ENCODE measurements at regions not wholly inside any gene's neighbourhood (a gene's known extent, or its start where the extent isn't known, plus 50 kb on each side); places are given as distances from the start of the nearest gene placed in this dataset.

DNA sequence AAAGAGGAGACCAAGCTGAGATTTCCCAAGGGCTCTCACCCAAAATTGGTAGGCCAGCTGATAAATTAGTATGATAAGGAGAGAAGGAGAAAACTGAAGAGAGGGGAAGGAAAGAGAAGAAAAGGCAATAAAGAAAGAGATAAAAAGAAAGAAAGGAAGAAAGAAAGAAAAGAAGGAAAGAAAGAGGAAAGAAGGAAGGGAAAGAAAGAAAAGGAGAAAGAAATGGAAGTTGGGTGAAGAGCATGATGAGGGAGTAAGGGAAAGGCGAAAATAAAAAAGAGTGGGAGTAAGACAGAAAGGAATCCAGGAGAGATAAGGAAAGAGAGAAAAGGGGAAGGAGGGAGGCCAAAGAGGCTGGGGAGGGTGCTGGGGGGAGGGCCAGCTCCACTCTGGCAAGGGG is 95.4 kb downstream of the MRM1 start:
- no peak for DNase-seq

DNA sequence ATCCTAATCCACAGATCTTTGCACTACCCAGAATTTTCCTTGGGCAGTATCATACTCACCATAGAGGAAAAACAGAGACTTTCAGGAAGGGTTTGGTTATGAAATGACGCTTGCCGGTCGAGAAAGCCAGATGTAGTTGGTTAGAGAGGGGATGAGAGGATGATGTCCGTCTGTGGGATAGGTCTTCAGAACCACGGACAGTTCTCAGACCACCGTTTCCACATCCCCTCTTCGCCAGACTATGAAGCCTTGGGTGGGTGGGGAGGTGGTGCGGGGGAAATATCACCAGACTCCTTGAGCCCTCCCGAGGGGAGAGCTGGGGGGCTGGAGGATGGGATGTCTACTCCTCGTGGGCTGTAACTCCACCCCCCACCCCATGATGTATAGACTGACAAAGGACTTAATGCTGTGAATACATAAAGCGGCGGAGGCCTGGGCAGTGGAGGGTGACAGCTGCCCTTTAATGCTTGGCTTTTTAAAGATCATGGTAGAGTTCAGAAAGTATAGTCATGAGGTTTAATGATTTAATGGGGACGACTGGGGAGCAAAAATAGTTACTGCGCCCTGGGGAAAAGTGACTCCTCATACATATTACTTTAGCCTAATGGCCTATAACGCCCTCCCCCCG is 96.6 kb downstream of the MRM1 start:
- DNase-seq = no peak

DNA sequence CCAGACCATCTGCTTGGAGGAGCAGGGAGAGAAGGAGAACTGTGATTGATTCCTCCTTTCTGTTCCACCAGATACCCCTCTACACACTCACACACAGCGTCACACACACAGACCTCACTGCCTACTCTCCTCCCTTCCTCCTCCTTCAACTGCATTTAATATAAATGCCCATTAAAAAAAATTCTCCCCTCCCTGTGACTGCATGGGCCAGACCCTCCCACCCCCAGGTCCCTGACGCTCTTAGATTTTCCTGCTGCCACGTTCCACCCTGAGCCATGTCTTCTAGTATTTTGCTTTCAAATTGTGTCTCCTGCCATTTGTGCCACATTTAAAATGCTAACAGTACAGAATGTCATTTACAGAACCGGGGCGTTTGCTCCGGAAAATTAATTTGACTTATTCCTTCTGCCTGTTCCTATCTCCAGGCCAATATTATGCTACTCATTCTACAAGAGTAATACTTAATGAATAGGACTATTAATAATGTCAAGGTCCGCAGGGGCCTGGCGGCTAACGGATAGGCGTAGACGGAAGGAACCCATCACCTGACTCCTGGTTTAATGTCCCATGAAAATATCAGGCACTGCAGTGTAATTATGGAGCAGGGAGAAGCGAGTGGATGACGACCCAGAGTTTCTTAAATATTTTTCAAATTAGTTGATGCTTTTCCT is 100.2 kb downstream of the MRM1 start:
- DNase-seq = no peak

DNA sequence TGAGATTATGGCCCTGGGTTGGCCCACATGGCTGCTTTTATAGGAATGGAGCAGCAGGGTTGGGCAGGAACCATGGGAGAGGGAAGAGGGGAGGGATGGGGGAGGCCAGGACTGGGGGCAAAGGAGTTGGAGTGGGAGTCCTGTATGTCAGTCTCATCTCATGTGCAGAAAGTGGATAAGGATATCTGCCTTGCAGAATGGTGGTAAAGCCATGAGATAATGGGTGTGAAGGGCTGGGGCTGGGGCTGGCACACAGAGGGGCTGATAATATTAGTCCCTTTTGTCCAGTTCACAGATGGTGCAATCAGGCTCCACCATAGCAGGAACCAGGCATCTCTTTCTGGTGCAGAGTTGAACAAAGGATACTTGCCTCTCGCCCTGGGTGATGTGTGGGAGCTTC is 101.3 kb downstream of the MRM1 start:
- no peak for DNase-seq

DNA sequence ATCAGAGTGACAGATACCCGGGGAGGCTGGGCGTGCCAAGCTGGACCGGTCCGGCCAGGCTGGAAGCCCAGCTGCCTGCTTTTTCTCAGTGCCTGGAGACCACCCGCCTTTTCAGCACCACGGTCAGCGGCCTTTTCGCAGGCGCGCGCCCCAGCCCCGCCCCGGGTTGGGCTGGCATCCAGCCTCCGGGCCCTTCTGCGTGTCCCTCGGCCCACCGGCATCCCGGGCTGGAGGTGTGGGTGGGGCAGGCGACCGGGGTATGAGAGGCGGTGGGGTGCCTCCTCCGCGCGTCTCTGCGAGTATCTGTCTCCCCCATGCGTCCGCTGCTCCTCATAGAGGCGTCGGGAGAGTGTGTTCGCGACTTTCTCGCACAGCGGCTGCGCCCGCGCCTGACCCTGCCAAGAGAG is 102.5 kb downstream of the MRM1 start:
- DNase-seq = peak; percentile 38

DNA sequence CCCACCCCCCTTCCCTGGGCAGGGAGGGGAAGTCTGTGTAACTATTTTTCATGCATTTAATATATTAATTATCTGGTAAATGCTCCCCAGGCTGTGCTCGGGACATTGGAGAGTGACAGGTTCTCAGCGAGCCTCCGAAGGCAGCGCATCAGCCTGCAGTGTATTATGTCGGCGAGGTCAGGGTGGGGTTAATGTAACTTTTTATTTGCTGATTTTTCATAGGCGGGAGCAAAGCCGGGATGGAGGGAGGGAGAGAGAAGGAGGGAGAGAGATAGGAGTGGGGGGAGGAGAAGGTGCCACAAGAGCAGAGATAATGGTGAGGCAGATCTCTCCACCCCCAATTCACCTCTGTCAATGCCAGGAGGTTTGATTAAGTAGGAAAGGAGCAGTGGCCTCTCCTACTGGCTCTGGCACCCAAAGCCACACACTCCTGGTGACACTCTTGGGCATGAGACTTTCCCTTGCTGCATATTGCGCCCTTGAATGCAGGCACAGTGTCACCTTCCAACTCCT is 104.0 kb downstream of the MRM1 start:
- DNase-seq = no peak

DNA sequence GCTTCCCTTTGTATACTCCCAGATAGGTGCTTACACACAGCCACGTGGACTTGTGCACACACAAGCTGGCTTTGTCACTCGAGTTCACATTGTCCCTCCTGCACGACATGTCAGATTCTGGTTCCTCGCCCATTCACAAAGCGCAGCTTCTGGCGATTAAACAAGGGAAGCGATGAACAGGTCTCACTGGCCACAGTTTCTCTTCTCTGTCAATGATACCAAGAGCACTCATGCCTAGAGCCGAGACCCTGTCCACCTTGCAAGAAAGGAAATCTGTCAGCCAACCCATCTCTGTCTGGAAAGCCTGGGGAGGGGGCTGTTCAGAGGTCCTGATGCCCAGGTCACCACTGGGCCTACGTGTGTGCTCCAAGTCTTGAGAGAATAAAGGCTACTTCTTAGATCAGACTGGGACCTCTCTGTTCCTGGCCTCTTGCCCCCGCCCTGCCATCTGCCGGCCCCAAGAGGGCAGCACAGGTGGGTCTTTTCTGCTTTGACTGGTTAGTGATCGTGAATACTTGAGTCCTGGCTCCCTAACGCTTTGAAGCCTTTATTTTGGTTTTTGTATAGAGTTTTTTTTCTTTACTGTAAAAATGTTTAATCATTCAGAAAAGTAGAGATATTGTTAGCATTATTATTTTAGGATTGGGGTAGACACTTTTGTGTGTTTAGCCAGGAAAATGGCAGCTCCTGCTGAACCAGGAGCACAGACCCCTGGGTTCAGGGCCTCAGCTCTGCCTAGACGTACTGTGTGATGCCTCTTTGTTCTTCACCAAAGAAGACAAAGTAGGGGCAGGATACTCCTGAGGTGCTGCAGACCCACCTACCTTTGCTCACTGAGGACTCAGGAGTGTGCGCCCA is 104.7 kb downstream of the MRM1 start:
- DNase-seq = peak; percentile 14

DNA sequence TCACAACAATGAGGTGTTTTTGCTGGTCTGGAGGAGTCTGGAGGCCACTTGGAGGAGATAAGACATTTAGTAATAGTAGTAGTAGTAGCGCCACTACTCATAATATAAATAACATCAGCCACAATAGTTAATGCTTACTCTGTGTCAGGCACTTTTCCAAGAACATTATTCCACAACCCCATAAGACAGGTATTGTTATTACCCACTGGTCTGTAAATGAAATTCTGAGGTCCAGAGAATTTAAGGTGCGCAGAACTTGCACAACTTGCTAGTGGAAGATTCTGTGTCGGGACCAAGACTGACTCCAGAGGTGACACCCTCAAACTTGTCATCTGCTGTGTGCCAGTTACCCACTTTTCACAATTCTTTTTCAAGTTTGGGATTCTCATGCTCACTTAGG is 106.5 kb downstream of the MRM1 start:
- DNase-seq = no peak

DNA sequence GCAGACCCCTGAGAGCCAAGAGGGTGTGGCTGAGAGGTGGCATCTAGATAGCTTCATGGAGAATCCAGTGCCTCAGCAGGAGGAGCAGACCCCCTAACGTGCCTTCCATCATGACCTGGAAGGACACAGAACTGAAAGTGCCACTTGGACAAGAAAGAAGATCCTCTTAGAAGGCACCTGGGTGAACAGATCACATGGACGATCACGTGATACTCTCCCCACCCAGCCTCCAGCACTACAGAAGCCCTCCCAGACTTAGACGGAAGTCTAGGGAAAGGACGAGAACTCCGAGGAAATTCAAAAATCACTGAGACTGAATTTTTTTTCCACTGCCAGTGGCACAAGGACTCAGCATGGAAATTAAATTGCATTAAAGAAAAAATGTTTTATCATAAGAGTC is 113.4 kb downstream of the MRM1 start:
- no peak for DNase-seq

DNA sequence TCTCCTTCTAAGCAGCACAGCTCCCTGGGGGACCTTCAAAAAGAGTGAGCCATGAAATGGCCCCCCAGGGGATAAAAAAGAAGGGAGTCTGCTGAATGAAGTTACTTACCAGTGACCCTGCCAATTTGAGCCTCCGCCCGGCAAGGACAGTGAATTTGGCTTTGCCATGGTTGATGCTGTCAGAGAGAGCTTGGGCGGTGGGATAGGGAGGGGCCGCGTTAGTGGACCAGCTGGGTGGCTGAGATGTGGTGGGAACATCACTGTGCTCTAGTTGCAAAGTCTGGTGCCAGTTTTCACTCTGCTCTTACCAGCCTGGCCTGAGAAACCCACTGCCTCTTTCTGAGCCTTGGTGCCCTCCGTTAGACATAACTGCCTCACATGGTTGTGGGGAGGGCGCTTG is 114.6 kb downstream of the MRM1 start:
- DNase-seq = no peak

DNA sequence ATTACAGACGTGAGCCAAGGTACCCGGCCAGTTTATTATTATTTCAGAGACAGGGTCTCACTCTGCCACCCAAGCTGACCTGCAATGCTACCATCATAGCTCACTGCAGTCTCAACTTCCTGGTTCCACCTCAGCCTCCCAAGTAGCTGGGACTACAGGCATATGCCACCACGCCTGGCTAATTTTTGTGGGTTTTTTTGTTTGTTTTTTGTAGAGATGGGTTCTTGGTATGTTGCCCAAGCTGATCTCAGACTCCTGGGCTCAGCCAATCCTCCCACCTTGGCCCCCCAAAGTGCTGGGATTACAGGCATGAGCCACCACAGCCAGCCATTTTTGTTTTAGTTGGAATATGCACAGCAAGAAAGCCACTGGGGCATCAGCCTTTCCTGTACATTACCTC is 115.7 kb downstream of the MRM1 start:
- no peak for DNase-seq

DNA sequence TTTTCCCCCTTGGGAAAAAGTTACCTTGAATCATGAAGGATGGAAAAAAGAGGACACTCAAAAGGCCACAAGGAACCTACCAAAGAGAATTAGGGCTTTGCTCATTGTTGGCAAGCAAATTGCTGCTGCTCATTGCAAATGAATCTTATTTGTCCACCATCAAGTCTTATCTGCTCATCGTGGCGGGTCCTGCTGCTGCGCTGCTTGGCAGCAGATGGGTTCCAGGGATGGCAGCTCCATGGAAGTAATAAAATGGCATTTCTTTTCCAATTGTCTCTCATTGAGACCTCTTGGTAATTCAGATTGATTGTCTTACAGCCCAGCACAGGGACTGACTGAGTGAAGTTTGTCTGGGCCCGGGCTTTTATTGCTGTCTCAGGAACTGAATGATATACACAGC is 118.7 kb downstream of the MRM1 start:
- DNase-seq = no peak

DNA sequence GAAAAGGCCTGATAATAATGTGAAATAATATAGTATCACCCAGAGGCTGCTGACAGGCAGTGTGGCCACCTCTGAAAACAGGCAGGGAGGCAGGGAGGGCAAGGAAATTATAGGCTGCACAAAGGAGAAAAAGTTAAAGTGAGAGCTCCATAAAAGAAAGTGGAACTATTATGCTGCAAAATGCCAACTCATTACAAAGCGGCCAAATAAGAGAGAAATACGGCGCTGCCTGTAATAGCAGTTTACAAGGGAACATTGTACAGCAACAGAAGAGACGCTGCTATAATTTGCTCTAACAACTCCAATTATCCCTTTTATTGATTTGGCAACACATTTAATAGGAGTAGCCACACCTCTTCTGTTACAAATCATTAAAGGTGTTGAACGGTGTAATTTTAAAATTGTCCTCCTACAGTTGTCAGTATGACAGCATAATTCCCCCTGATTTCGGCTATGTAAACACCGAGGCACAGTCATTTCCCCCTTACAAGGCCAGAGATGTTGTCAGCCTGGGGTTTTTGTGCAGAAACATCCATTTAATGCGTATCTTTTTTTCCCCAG is 120.3 kb downstream of the MRM1 start:
- peak; percentile 52 for DNase-seq

DNA sequence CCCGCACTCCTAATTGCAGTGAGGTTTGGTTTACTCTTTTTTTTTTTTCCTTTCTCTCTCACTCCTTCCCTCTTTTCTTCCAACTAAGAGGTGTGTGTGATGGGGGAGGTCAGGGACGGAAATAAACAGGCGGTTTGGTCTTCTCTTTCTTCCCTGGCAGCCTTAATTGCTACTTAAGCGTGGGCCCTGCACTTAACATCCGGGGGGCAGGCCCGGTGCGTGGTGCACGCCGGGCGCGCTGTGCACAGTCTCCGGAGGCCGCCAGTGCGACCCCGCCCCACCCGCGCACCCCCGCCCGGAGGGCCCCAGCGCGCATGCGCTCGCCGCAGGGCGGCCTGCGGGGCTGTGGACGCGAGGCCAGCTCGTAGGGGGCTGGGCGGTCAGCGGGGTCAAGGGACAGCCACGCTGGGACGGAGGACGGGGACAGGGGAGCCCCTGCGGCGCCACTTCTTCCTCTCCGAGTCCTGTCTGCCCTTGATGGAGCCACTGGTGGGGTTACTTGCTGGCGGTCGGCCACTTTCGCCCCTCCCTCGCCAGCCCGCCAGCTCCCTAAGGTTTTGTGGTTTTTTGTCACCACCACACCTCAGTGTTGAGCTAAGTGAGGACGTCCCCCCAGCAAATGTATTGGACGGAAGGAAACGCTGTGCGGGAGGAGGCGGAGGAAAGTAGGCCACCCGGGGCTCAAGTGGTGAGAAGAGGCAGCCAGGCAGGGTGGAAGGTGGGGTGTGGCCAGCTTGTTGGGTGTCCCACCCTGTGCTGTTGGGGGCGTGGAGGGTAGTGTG is 120.9 kb downstream of the MRM1 start:
- DNase-seq = peak; percentile 75

DNA sequence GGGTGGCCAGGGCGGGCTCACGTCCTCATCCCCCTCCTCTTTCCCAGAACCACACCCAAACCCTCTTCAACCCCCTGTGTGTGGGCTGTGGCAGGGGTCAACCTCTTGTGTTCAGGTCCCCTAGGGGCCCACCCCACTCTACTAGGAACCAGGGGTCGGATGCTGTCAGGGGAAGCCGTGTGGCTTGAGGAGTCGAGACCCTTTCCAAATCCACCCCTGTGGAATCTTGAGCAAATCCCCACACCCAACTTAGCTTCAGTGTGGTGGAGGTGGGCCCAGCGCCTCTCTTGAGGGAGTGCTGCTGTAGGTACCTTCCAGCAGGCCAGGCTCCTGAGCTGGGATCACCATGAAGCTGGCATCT is 121.5 kb downstream of the MRM1 start:
- no peak for DNase-seq

DNA sequence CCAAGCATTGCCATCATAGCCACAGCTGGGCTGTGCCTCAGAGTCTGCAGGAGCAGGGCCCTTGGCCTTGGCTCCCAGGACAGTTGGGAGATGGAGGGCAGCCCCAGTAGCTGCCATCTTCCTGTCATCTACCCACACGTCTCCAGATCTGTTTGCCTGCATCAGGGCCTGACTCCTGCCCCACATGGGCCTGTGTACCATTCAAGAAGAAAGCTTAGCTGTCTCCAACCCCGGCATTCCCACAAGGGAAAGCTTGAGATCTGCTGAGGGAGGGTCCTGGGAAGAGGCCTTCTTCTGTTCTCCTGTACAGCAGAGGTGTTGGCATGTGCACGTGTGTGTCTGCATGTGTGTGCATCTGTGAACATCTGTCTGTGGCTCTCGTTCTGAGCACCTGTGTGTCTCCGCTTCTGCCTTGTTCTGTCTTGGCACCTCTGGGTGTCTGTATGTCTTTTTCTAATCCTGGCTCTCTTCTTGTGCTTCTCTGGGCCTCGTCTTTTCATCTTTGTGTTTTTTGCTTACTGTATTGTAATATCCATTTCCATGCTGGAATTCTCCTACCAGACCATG is 122.2 kb downstream of the MRM1 start:
- DNase-seq = no peak

DNA sequence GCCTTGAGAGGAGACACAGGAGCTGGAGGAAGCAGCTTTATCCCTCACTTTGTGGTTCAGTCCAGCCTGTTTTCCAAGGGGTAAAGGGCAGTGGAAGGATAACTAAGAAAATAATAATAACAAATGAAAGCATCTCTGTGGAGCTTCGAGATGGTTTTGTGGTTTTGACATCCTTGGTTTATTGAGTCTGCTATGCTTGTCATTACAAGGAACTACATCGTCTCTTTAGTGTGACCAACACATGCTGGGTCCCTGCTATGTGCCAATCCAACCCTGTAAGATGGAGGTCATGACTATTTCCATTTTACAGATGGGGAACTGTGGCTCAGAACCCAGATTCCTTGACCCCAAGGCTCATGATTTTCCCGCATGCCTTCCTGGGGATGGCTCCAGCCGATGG is 124.8 kb downstream of the MRM1 start:
- DNase-seq = no peak

DNA sequence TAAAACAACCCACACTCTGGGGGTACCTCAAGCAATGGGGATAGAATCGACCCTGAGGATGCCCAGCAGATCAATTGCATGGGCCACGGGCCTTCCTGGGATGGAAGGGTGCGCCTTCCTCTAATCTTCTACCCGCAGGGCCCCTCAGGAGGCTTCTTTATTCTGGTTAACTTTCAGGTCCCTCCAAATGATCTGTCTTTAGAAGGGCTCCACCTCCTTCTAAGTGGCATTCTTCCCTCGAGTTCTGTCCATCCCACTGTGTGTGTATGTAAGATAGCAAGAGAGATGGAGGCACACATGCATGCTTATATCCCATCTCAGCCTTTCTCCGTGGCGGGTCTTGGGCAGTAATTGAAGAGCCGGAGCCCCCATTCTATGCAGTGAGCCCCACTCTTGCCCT is 125.7 kb downstream of the MRM1 start:
- no peak for DNase-seq

DNA sequence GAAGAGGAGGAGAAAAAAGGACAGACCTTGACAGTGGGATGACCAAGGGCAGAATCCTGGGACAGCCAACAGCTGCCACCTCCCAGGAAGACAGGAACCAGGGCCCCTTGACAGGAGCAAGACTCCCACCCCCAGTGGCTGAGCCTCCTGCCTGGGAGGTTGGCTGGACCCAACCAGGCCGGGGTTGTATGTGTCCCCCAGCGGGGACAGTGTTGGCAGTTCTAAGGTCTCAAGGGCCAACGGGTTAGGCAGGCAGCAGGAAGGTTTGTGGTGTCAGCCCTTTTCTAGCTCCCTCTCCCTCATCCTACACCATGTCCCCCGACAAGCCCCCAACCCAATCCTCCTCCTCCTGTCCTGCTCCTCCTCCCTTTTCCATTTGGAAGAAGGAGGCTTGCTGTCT is 126.2 kb downstream of the MRM1 start:
- no peak for DNase-seq

DNA sequence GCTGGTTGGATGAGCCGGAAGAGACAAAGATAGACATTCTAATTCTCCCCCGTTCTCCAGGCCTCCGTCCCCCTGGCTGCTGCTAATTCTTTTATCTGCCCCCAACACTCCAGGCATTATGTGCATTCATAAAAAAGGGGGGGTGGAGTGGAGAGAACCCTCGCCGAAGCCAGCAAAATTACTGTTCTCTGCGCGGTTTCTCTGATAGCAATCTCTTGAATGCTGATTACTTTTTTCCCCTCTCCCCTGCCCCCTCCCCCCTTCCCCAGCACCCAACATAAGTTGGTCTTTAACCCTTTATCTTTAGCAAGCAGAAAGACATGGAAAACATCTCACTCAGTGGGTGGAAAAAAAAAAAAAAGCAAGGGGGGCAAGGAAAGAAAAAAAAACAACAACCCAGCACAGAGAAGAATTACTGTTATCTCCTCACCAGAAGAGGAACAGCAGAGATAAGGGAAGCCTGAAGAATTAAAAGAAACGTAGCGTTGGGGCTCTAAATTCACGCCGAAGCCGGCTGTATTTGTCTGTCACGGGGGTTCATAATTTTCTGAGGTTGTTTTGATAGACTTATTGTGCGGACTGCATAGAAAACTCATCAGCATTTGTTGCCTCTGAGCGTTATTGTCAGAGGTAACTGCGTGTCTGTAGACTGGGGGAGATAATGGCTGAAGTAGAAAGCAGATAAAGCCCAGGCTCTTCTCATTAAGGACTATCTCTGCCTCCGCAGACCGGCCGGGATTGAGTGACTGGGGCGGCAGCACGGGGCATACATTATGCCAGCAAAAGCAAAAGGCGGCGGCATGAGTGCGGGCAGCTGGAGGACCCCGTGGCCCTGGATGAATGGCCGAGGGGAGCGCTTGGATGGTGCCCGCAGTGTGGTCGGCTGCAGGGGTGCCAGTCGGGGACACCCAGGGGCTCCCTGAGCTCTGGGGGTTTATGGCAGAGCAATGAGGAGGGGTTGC is 126.9 kb downstream of the MRM1 start:
- DNase-seq = peak; percentile 37

DNA sequence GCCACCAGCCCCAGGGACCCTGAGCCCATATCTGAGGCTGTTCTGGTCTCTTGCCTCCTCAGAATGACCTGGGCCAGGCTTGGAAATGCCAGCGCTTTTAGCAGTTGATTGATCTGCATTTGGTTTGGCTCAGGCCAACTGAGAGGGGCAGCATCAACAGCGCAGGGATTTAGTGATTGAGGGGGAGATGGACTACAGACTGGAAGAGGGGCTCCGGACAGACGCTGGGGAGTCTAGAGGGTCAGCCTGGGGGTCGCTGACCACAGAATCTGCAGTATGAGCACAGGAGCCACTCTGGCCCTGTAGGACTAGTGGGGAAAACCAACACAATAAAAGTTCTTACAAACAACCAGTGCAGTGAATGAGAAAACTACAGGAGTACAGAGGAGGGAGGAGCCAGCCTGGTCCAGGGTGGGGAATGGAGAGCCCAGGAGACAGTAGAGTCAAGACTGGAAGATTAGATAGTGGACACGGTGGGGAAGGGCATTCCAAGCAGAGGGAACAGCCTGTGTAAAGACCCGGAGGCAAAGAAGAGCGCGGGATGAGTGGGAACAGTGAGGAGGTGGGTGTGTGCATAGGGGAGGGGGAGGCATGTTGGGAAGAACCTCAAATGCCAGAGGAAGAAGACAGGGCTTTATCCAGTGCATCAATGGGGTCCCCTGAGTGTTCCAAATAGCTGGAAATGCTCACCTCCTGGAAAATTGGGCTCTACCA is 128.9 kb downstream of the MRM1 start:
- no peak for DNase-seq
